HCT116 (cell line): ENCODE measurements at regions not wholly inside any gene's neighbourhood (a gene's known extent, or its start where the extent isn't known, plus 50 kb on each side); places are given as distances from the start of the nearest gene placed in this dataset.

Experiments used
- ATAC-seq: fragments of 200-7000 bp; cut with Tn5 transposase; 2 replicates; pipeline ENCODE4 v1.9.1; 2020; ENCODE audit warnings: mild to moderate bottlenecking, moderate library complexity
- BruUV-seq: library from RNA; stranded (reverse); fragments of 400-500 nt; replicated peaks from 2 replicates; lab custom pipeline; 2021; lab: Mats Ljungman, UMichigan
- CTCF ChIA-PET: fragments of 300-600 bp; sonication (Branson Sonifier 250); formaldehyde crosslinking; loops from one replicate; lab custom pipeline; 2021; ENCODE audit warnings: antibody characterized with exemption; lab: Charles Lee
- POLR2A ChIA-PET: fragments of 300-600, 350-600 bp; sonication (Branson Sonifier 250); formaldehyde crosslinking; loops from one replicate; lab custom pipeline; 2021; ENCODE audit warnings: antibody characterized with exemption; lab: Charles Lee
- RAD21 ChIA-PET, 2 experiments: fragments of 300-600 bp; sonication (Branson Sonifier 250); formaldehyde crosslinking; loops; one replicate each; lab custom pipeline; 2023; ENCODE audit warnings: low total read pairs in 2 of 2; ENCODE audit not compliant: uncharacterized antibody in 2 of 2, unreplicated experiment in 2 of 2, low non-redundant PET in 1 of 2; lab: Charles Lee
- DNase-seq: peaks from one replicate; pipeline ENCODE4 v3.0.0-alpha.2; 2010; ENCODE audit warnings: low read depth, low spot score
- H2AFZ ChIP-seq: fragments of 200-600 bp; shearing (Covaris generic), sonication (generic); 2 replicates; pipeline ENCODE4 v1.6.1; 2017; ENCODE audit warnings: low read depth, mixed run types, mixed read lengths, antibody characterized with exemption, low read length; ENCODE audit not compliant: poor library complexity, severe bottlenecking
- H3K27ac ChIP-seq: 2 replicates; pipeline ENCODE4 v1.5.1; 2012; ENCODE audit warnings: low read depth, low read length
- H3K27me3 ChIP-seq: fragments of 200-600 bp; sonication (generic); 2 replicates; pipeline ENCODE4 v1.6.1; 2016; ENCODE audit warnings: mixed run types, low read length, mixed read lengths; ENCODE audit not compliant: insufficient read depth
- H3K36me3 ChIP-seq, 2 experiments: fragments of 200-500 bp in 1 of 2; fragments of 200-600 bp in 1 of 2; sonication (Bioruptor generic) in 1 of 2; sonication (generic) in 1 of 2; 2 replicates each; pipeline versions ENCODE4 v1.5.1 to v1.6.1; 2014 to 2016; ENCODE audit warnings: low read length in 2 of 2, inconsistent platforms in 1 of 2, mixed read lengths in 1 of 2, mixed run types in 1 of 2; ENCODE audit not compliant: insufficient read depth in 2 of 2, control insufficient read depth in 1 of 2
- H3K4me1 ChIP-seq, 2 experiments: fragments of 200-600 bp in 1 of 2; sonication (generic) in 1 of 2; 2 replicates each; pipeline versions ENCODE4 v1.5.1 to v1.6.1; 2012 to 2017; ENCODE audit warnings: low read length in 2 of 2, inconsistent platforms in 1 of 2, mild to moderate bottlenecking in 1 of 2, mixed read lengths in 1 of 2, mixed run types in 1 of 2, moderate library complexity in 1 of 2; ENCODE audit not compliant: insufficient read depth in 2 of 2, control insufficient read depth in 1 of 2
- H3K4me2 ChIP-seq: fragments of 200-600 bp; sonication (generic); 2 replicates; pipeline ENCODE4 v1.6.1; 2017; ENCODE audit warnings: mixed run types, low read length, mixed read lengths
- H3K4me3 ChIP-seq, 2 experiments: fragments of 200-600 bp in 1 of 2; sonication (generic) in 1 of 2; replicated peaks in 1 of 2; 2 replicates each; pipeline ENCODE4 v1.5.1; 2011 to 2016; ENCODE audit warnings: low read length in 2 of 2, control low read depth in 1 of 2, low read depth in 1 of 2, mild to moderate bottlenecking in 1 of 2, mixed read lengths in 1 of 2, mixed run types in 1 of 2
- H3K79me2 ChIP-seq: fragments of 200-600 bp; sonication (generic); 2 replicates; pipeline ENCODE4 v1.6.1; 2017; ENCODE audit warnings: mild to moderate bottlenecking, mixed run types, low read length, moderate library complexity, mixed read lengths; ENCODE audit not compliant: insufficient read depth
- H3K9ac ChIP-seq: fragments of 200-600 bp; sonication (generic); 2 replicates; pipeline ENCODE4 v1.6.1; 2016; ENCODE audit warnings: low read length, mixed read lengths
- H3K9me2 ChIP-seq: fragments of 200-600 bp; sonication (generic), shearing (Covaris generic); 2 replicates; pipeline ENCODE4 v1.6.1; 2017; ENCODE audit warnings: mixed run types, mild to moderate bottlenecking, moderate library complexity; ENCODE audit not compliant: insufficient read depth
- H3K9me3 ChIP-seq, 2 experiments: fragments of 200-500 bp in 1 of 2; fragments of 200-600 bp in 1 of 2; sonication (Bioruptor generic) in 1 of 2; sonication (generic) in 1 of 2; 2 replicates each; pipeline ENCODE4 v1.6.1; 2014 to 2017; ENCODE audit warnings: low read length in 2 of 2, mixed read lengths in 2 of 2, inconsistent platforms in 1 of 2, low read depth in 1 of 2, mild to moderate bottlenecking in 1 of 2, mixed run types in 1 of 2, moderate library complexity in 1 of 2; ENCODE audit not compliant: control insufficient read depth in 1 of 2, insufficient read depth in 1 of 2
- H4K20me1 ChIP-seq: fragments of 200-600 bp; sonication (generic), shearing (Covaris generic); 2 replicates; pipeline ENCODE4 v1.6.1; 2017; ENCODE audit warnings: mixed run types, mild to moderate bottlenecking, moderate library complexity; ENCODE audit not compliant: insufficient read depth
- CBX3 ChIP-seq: IDR thresholded peaks from 2 replicates; pipeline ENCODE4 v1.6.1; 2012; ENCODE audit warnings: low read depth
- CTCF ChIP-seq, 3 experiments: fragments of 200-600 bp in 1 of 3; sonication (generic) in 1 of 3; IDR thresholded peaks in 2 of 3; conservative IDR thresholded peaks in 1 of 3; 2 replicates each; pipeline ENCODE4 v1.5.1; 2012 to 2017; ENCODE audit warnings: low read depth in 2 of 3, low read length in 2 of 3, antibody characterized with exemption in 1 of 3, borderline replicate concordance in 1 of 3, control low read depth in 1 of 3, mild to moderate bottlenecking in 1 of 3, mixed read lengths in 1 of 3, mixed run types in 1 of 3, moderate library complexity in 1 of 3; ENCODE audit not compliant: insufficient read depth in 1 of 3
- EGR1 ChIP-seq: IDR thresholded peaks from 2 replicates; pipeline ENCODE4 v1.6.1; 2012; ENCODE audit warnings: low read depth
- EZH2 ChIP-seq: fragments of 200-600 bp; sonication (generic); IDR thresholded peaks from 2 replicates; pipeline ENCODE4 v1.6.1; 2017; ENCODE audit warnings: antibody characterized with exemption, mixed run types
- EZH2phosphoT487 ChIP-seq: fragments of 200-600 bp; IDR thresholded peaks from 2 replicates; pipeline ENCODE4 v1.6.1; 2018; ENCODE audit warnings: antibody characterized with exemption, borderline replicate concordance
- FOSL1 ChIP-seq: IDR thresholded peaks from 2 replicates; pipeline ENCODE4 v1.6.1; 2012; ENCODE audit warnings: low read depth
- JUND ChIP-seq: IDR thresholded peaks from 2 replicates; pipeline ENCODE4 v1.6.1; 2012
- POLR2AphosphoS5 ChIP-seq: IDR thresholded peaks from 2 replicates; pipeline ENCODE4 v1.6.1; 2011; ENCODE audit warnings: mild to moderate bottlenecking, low read depth, low read length, moderate library complexity
- SIN3A ChIP-seq: IDR thresholded peaks from 2 replicates; pipeline ENCODE4 v1.6.1; 2012; ENCODE audit warnings: low read depth
- TCF7L2 ChIP-seq: IDR thresholded peaks from 2 replicates; pipeline ENCODE4 v1.7.0; 2011; ENCODE audit warnings: borderline replicate concordance, inconsistent platforms; ENCODE audit not compliant: insufficient read depth, insufficient read length; ENCODE audit errors: extremely low read depth
- YY1 ChIP-seq: IDR thresholded peaks from 2 replicates; pipeline ENCODE4 v1.6.1; 2011; ENCODE audit warnings: low read length, low read depth, moderate library complexity, mild to moderate bottlenecking; ENCODE audit not compliant: insufficient replicate concordance; ENCODE audit errors: extremely low read depth
- ZFX ChIP-seq: fragments of 450-650 bp; IDR thresholded peaks from 2 replicates; pipeline ENCODE4 v1.6.1; 2017
- ZNF274 ChIP-seq: fragments of 200-500 bp; sonication (Bioruptor generic); IDR thresholded peaks from 2 replicates; pipeline ENCODE4 v1.6.1; 2014; ENCODE audit warnings: mild to moderate bottlenecking, low read depth, low read length, inconsistent platforms
- intact Hi-C: fragments of 100-400 bp; cut with micrococcal nuclease; formaldehyde crosslinking; loops from 2 replicates; pipeline ENCODE4 v1.10.0; 2022

- H3K4me3 ChIP-seq: no peak overlapping the region
- TF ChIP-seq CTCF (IDR thresholded peaks at IDR 0.05 in 2 of 3, conservative IDR thresholded peaks at IDR 0.05 in 1 of 3; ENCODE audit: borderline replicate concordance in 1 of 3, insufficient read depth in 1 of 3, low read depth in 2 of 3, low read length in 2 of 3): no peak
- TF ChIP-seq FOSL1: no peak
- no peak for TF ChIP-seq YY1
- no peak for TF ChIP-seq ZNF274
- no peak for TF ChIP-seq ZFX
- TF ChIP-seq JUND: no peak
- TF ChIP-seq POLR2AphosphoS5: no peak
- no peak for TF ChIP-seq TCF7L2
- no peak for TF ChIP-seq EZH2phosphoT487
- no peak for TF ChIP-seq SIN3A
- TF ChIP-seq EZH2: no peak
- TF ChIP-seq EGR1: no peak
- no peak for TF ChIP-seq CBX3
- H4K20me1 ChIP-seq: no peaks in the 10 kb centered on the region
- no TSS peak for BruUV-seq
- ChIA-PET POLR2A (no interaction called here), RAD21 (no interaction called here), CTCF (no interaction called here)
- H3K79me2 ChIP-seq: no peaks in the 10 kb centered on the region
- H3K27me3 ChIP-seq: no peaks in the 10 kb centered on the region
- DNase-seq: no peak
- ATAC-seq: no peak
- H3K9ac ChIP-seq: no peak overlapping the region
- no peaks in the 10 kb centered on the region for H3K4me1 ChIP-seq
- H3K27ac ChIP-seq: no peak overlapping the region
- H3K36me3 ChIP-seq: no peaks in the 10 kb centered on the region
- peaks cover 0 to 6% of the 10 kb centered on the region in 2 experiments; a peak in 1 of 4 replicates for H3K9me3 ChIP-seq
- no peaks in the 10 kb centered on the region for H3K9me2 ChIP-seq
- intact Hi-C loops: no loop called here
- no peak overlapping the region for H3K4me2 ChIP-seq
- no peak overlapping the region for H2AFZ ChIP-seq
These were observed 785.7 kb downstream of the ADGRL2 start for GRCh38 chr1:82586473-82586872.
